Adrenal gland (tissue), 9 donors: ENCODE measurements at regions not wholly inside any gene's neighbourhood (a gene's known extent, or its start where the extent isn't known, plus 50 kb on each side); places are given as distances from the start of the nearest gene placed in this dataset.
"Not testable (repeated sequence)": the region's sequence is repeated elsewhere in the genome, so short reads cannot be mapped to it uniquely, and the experiment has no call there.

Experiments used
- DNase-seq, 7 donors: peaks; one replicate each; pipeline ENCODE4 v3.0.0-alpha.2; 2019 to 2020
- H3K27ac ChIP-seq, 5 donors: fragments of 200-600 bp; sonication (generic) in 4 of 5; 1 replicate in 3 of 5; 2 replicates in 2 of 5; pipeline versions ENCODE4 v1.5.1 to v1.8.0; 2016 to 2020; ENCODE audit warnings: mild to moderate bottlenecking in 1 of 5
- H3K27me3 ChIP-seq: fragments of 200-600 bp; 2 replicates; pipeline ENCODE4 v1.8.0; 2021
- H3K36me3 ChIP-seq, 2 donors: fragments of 200-600 bp; replicated peaks in 1 of 2; 1 replicate in 1 of 2; 2 replicates in 1 of 2; pipeline versions ENCODE4 v1.5.1 to v1.8.0; 2018 to 2022
- H3K4me1 ChIP-seq, 2 donors: fragments of 200-600 bp; replicated peaks in 1 of 2; 1 replicate in 1 of 2; 2 replicates in 1 of 2; pipeline versions ENCODE4 v1.5.1 to v1.8.0; 2018 to 2021
- H3K4me3 ChIP-seq, 4 donors: fragments of 200-600 bp; sonication (generic) in 3 of 4; one replicate each; pipeline ENCODE4 v1.5.1; 2016 to 2018
- H3K9me3 ChIP-seq, 3 donors: fragments of 200-600 bp; sonication (generic) in 1 of 3; replicated peaks in 1 of 3; 1 replicate in 2 of 3; 2 replicates in 1 of 3; pipeline versions ENCODE4 v1.5.1 to v1.8.0; 2016 to 2021
- POLR2A ChIP-seq, 2 donors: fragments of 450-650 bp; IDR thresholded peaks; one replicate each; pipeline ENCODE4 v1.6.1; 2017; ENCODE audit warnings: antibody characterized with exemption in 2 of 2, mild to moderate bottlenecking in 2 of 2, moderate library complexity in 1 of 2
- WGBS, 4 donors: extraction: QIAGEN DNeasy Blood & Tissue Kit in 2 of 4; methylation state at CpG; one replicate each; pipeline versions ENCODE4 v1.1.5 to v1.1.7; 2013 to 2017; 5-methylcytosine and 5-hydroxymethylcytosine counted together
- intact Hi-C, 2 donors: fragments of 100-400 bp; cut with DNase I; formaldehyde crosslinking; loops; one replicate each; pipeline versions ENCODE4 v1.14.1 to v1.15.0; 2022 to 2023
- TF ChIP-seq, protein P1 (sequence below), 6 experiments: fragments of 450-650 bp in 4 of 6; fragments of 200-600 bp in 2 of 6; sonication (generic) in 1 of 6; IDR thresholded peaks; 1 replicate in 5 of 6; 2 replicates in 1 of 6; pipeline versions ENCODE4 v1.5.1 to v1.8.0; 2016 to 2021; ENCODE audit warnings: antibody characterized with exemption in 6 of 6, mild to moderate bottlenecking in 2 of 6, moderate library complexity in 1 of 6
- donor health status: healthy with polysubstance abuse.
- donor health status: Bipolar disorder and iron deficiency.
- donor health status: DM: yes; HTN: yes; CAD: no.
- donor health status: DM: no; HTN: no; CAD: no.
- donor health status: DM: no; HTN: no; CAD: no.

DNA sequence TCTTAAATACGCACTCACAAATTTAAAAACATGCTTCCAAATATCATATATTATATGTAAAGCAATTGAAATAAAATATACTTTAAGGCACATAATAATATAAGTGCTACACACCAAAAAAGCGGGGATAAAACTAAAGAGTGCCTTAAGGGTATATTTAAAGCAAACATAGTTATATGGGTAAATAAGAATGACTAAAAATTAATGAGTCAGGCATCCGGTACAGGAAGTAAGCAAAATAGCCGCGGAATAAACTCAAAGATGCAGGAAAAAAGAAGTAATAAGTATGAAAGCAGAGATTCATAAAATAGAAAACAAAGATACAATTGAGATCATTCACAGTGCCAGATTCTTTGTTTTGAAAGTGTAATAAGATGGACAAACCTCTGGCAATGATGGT, 503.5 kb upstream of the SOX11 start:
- Histone ChIP-seq H3K36me3 (no peaks in the 10 kb centered on the region), H3K9me3 (peaks cover 0 to 4% (median 0%) of the 10 kb centered on the region in 3 donors), H3K4me3 (no peak overlapping the region), H3K27me3 (no peaks in the 10 kb centered on the region), H3K4me1 (no peaks in the 10 kb centered on the region), H3K27ac (no peak overlapping the region)
- 62 to 73% (median 69%) methylated on average over 5 of the region's 5 CpGs for WGBS, 4 donors
- no peak for DNase-seq
- TF ChIP-seq, protein P1, sequence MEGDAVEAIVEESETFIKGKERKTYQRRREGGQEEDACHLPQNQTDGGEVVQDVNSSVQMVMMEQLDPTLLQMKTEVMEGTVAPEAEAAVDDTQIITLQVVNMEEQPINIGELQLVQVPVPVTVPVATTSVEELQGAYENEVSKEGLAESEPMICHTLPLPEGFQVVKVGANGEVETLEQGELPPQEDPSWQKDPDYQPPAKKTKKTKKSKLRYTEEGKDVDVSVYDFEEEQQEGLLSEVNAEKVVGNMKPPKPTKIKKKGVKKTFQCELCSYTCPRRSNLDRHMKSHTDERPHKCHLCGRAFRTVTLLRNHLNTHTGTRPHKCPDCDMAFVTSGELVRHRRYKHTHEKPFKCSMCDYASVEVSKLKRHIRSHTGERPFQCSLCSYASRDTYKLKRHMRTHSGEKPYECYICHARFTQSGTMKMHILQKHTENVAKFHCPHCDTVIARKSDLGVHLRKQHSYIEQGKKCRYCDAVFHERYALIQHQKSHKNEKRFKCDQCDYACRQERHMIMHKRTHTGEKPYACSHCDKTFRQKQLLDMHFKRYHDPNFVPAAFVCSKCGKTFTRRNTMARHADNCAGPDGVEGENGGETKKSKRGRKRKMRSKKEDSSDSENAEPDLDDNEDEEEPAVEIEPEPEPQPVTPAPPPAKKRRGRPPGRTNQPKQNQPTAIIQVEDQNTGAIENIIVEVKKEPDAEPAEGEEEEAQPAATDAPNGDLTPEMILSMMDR (IDR thresholded peaks at IDR 0.05): no peak
- no peak for TF ChIP-seq POLR2A (IDR thresholded peaks at IDR 0.05)
- intact Hi-C loops: no loop called here

DNA sequence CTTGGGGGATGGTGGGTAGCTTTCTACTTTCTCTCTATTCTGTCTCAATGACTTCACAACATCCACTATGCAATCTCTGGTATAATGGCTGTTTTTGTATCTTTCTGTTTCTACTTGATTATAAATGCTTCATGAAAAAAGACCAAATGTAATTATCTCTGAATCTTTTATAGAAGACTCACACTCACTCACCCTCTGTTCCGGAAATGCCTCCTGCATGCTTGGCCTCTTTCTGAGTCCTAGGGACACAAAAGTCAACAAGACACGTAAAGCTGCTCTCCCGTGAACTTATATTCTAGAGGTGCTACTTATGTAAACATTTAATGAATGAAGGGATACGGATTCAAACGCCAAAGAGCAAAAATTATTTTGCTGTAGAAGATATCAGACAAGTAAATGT, 502.2 kb upstream of the SOX11 start:
- 58 to 72% (median 63%) methylated on average over 5 of the region's 5 CpGs for WGBS, 4 donors
- H3K4me1 ChIP-seq: no peaks in the 10 kb centered on the region
- no peaks in the 10 kb centered on the region for H3K36me3 ChIP-seq
- no peak for TF ChIP-seq POLR2A (IDR thresholded peaks at IDR 0.05)
- TF ChIP-seq, protein P1 (IDR thresholded peaks at IDR 0.05): no peak
- intact Hi-C loops: no loop called here
- H3K4me3 ChIP-seq: no peak overlapping the region
- H3K9me3 ChIP-seq: peaks cover 0 to 4% (median 0%) of the 10 kb centered on the region in 3 donors
- no peak for DNase-seq
- H3K27ac ChIP-seq: no peak overlapping the region
- H3K27me3 ChIP-seq: no peaks in the 10 kb centered on the region

DNA sequence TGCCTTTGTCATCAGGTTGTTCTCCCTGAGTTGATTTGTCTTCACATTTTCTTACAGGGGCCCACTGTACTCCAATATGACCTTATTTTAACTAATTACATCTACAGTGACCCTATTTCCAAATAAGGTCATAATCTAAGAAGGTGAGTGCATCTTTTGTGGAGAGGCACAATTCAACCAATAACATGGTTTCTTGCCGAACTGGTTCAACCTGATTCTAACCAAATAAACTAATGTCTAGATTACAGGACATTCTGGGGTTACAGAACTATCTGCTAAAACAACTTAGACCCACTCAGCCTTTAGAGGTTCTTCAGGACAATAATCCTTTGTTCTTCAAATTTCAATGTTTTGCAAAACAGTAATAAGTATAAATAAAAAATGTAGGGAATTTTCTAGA, 496.5 kb upstream of the SOX11 start:
- no peak overlapping the region for H3K4me3 ChIP-seq
- H3K27ac ChIP-seq: no peak overlapping the region
- no peaks in the 10 kb centered on the region for H3K36me3 ChIP-seq
- no peak for DNase-seq
- intact Hi-C loops: no loop called here
- TF ChIP-seq POLR2A (IDR thresholded peaks at IDR 0.05): no peak
- TF ChIP-seq, protein P1 (IDR thresholded peaks at IDR 0.05): no peak
- 65 to 78% (median 73%) methylated on average over 1 of the region's 1 CpG for WGBS, 4 donors
- H3K27me3 ChIP-seq: no peaks in the 10 kb centered on the region
- peaks cover 0 to 4% (median 0%) of the 10 kb centered on the region in 3 donors for H3K9me3 ChIP-seq
- no peaks in the 10 kb centered on the region for H3K4me1 ChIP-seq

DNA sequence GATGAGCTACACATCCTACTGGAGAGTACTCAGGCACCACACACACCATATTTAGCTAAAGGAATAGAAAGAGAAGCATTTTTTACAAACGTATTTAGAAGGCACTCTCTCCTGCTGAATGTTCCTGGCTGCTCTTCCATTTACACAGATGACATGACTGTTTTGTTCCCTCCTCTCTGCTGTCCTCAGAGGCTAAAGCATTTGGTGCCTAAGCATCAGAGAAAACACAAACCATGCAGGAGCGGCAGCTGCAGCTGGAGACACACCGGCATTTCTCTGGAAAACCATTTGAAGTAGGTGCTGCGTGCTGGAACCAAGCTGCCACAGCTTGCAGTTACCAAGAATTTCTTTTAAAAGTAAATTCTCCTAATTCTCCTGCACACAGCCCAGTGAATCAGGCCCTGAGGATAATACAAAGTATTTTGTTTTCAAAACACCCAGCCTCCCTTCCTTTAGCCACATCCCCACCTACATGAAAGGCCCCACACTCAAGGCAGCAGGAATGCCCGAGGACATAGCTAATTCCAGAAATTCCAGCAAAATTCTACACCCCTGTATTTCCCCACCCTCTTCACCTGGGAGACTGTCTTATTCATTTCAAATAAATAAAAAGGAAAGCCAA, 488.9 kb upstream of the SOX11 start:
- no peaks in the 10 kb centered on the region for H3K4me1 ChIP-seq
- intact Hi-C loops: no loop called here

DNA sequence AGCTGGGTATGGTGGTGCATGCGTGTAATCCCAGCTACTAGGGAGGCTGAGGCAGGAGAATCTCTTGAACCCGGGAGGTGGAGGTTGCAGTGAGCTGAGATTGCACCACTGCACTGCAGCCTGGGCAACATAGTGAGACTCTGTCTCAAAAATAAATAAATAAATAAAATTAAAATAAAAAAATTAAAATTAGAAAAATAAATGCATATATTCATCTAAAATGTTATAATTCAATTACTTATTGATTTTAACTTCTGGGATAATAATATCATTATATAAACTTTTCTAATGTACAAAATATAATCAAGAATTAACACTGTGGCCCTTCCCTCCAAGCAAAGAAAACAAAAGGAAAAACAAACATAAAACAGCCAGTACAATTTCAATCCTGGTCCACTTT, 485.4 kb upstream of the SOX11 start:
- intact Hi-C loops, H3K27me3 ChIP-seq, H3K4me3 ChIP-seq, H3K36me3 ChIP-seq, H3K4me1 ChIP-seq, H3K9me3 ChIP-seq, H3K27ac ChIP-seq, DNase-seq: not testable (repeated sequence)
- WGBS, 4 donors: 77 to 88% (median 85%) methylated on average over 2 of the region's 2 CpGs

More for the DNA sequence above, 488.9 kb upstream of the SOX11 start:
- H3K27ac ChIP-seq: no peak overlapping the region
- no peak overlapping the region for H3K4me3 ChIP-seq
- WGBS, 4 donors: 65 to 79% (median 70%) methylated on average over 5 of the region's 5 CpGs
- no peak for DNase-seq
- TF ChIP-seq, protein P1 (IDR thresholded peaks at IDR 0.05): no peak
- TF ChIP-seq POLR2A (IDR thresholded peaks at IDR 0.05): no peak
- no peaks in the 10 kb centered on the region for H3K36me3 ChIP-seq
- H3K9me3 ChIP-seq: no peaks in the 10 kb centered on the region
- no peaks in the 10 kb centered on the region for H3K27me3 ChIP-seq
